C1 segment of cervical spinal cord (tissue), 14 donors: ENCODE measurements at regions not wholly inside any gene's neighbourhood (a gene's known extent, or its start where the extent isn't known, plus 50 kb on each side); places are given as distances from the start of the nearest gene placed in this dataset.

Source experiments
- DNase-seq, 14 donors: peaks; one replicate each; lab custom pipeline; 2025; lab: John Stamatoyannopoulos, UW

GRCh38 chr4:178037459-178038214 lies 595.4 kb upstream of the AGA start:
- no peak for DNase-seq

DNA sequence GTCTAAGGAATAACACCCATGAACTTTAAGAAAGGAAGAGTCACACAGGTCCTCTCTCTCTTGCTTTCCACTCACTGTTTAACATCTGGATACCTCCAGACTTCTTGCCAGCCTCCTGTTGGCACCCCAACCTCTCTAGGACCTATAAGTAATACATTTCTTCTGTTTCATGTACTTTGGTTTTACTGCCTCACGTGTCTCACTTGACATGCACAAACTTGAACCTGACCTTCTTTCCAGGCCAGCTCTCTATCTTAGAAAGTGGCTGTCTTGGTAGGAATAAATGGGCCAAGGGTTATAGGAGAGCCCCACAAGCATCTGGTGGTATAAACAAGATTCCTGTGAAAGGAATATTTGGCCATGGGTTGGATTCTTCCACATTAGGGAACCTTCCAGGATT lies 614.8 kb upstream of the AGA start:
- DNase-seq = no peak

GRCh38 chr4:178063568-178063967 lies 621.3 kb upstream of the AGA start:
- DNase-seq = no peak

GRCh38 chr4:178066338-178066941 lies 624.2 kb upstream of the AGA start:
- no peak for DNase-seq

- no peak for DNase-seq
These were observed 625.9 kb upstream of the AGA start for GRCh38 chr4:178068136-178068535.

- DNase-seq = no peak
These were observed 627.9 kb upstream of the AGA start for GRCh38 chr4:178070163-178070562.

GRCh38 chr4:178080312-178080711 lies 638.1 kb upstream of the AGA start:
- DNase-seq = no peak

DNA sequence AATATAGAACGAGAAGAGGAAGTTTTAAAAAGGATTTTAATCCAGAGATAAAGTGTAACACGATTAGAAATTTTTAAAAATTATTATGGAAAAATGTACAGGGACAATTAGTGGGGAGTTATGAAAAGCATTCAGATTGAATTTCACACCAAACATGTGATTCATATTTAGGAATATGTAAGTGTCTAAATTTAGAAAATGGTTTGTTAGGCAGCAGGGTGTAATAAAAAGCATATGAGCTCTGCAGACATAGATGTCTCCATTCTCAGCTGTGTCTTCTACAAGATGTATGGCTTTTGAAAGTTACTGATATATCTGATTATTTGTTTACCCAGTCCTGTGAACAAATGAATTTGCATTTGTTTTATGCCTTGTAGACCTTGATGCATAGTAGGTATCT lies 638.9 kb upstream of the AGA start:
- DNase-seq = no peak

DNA sequence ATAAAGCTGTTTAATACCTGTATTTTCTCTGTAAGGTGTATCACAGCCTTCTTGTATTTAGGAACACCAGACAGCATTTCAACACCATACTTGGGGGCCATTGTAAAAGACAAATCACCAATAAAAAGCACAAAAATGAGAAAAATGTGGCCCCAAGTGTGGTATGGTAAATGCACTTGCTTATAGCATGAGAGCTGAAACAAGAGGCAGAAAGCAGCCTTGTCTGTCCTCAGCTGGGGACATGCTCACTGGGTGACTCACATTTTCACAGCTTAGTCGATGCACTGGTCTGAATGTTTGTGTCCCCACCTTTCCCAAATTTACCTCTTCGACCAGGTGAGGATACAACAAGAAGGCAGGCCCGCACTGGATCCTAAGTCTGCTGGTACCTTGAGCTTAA lies 639.7 kb upstream of the AGA start:
- DNase-seq = no peak

- DNase-seq = no peak
These were observed 640.7 kb upstream of the AGA start for GRCh38 chr4:178082906-178083305.

- DNase-seq = no peak
These were observed 641.7 kb upstream of the AGA start for GRCh38 chr4:178083968-178084367.

GRCh38 chr4:178086320-178086719 lies 644.1 kb upstream of the AGA start:
- DNase-seq = no peak

DNA sequence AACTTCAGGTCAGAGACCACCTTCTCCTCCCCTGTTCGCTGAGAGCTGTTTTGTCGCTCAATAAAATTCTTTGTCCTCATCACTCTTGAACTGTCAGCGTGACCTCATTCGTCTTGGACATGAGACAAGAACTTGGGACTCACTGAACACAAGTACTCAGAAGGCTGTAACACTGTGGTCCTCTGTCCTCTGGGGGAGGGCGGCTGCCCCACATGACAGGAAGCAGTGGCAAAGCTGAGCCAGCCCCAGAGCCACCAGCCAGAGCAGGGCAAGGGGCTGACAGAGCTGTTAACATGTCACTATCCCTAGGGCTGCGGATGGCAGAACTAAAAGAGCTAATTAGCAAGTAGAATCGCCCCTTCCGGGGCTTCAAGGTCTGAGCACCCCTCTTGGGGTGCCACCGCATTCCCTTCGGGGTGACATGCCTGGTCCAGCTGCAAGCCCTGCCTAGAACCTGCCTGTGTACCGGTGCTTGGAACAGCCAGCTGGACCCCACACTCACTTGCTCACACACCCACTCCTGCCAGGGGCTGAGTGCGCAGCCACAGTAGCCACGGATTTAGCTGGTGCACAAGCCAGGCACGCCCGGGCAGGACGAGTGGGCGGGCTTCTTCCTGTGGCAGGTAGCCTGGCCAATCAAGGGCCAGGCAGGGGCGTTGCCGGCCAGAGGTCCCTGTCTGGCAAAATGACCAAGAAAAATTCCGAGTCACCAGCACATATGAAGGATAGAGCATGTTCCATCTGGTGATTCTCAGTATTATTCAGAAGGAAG lies 648.6 kb upstream of the AGA start:
- peak in 2 of 14 donors; percentile 2 to 5 for DNase-seq

- no peak for DNase-seq
These were observed 659.9 kb upstream of the AGA start for GRCh38 chr4:178102139-178102538.

DNA sequence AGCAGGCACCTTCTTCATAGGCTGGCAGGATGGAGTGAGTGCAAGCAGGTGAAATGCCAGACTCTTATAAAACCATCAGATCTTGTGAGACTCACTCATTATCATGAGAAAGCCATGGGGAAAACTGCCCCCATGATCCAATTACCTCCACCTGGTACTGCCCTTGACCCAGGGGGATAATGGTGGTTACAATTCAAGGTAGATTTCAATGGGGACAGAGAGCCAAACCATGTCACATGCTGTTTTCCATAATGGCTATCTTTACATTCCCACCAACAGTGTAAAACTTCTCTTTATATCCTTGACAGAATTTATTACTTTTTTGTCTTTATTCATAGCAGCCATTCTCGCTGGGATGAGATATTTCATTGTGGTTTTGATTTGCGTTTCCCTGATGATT lies 663.0 kb upstream of the AGA start:
- no peak for DNase-seq

GRCh38 chr4:178136736-178137345 lies 694.6 kb upstream of the AGA start:
- no peak for DNase-seq

DNA sequence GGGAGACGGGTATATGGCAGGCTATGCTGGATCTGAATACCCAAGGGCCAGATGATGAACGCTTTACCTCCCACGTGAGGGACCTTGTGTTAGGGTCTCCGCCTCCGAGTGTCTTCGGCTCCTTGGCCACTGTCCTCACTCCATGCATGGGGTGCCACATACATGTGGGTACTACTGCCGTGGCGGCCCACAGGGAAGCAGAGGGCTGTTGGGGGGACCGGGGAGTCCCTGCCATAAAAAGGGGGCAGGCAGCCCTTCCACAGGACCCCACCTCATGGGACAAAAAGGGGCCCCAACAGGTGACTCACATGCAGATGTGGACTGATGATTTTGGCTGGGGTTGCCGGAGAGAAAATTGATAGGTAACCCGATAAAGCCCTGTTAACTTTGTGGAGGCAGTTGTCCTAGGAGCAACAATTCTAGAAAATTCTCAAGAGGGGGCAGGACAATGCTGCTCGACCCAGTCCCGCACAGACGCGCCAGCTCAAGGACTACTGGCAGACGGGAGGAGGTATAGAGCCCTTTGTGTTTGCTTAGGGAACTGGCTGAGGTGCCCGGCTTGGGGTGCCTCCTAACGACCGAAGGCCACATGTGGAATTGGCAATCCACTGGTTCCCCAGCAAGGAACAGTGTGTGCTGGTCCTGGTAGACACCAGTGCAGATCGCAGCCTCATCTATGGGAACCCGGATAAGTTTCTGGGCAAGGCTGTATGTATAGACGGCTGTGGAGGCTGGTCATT lies 695.7 kb upstream of the AGA start:
- no peak for DNase-seq

DNA sequence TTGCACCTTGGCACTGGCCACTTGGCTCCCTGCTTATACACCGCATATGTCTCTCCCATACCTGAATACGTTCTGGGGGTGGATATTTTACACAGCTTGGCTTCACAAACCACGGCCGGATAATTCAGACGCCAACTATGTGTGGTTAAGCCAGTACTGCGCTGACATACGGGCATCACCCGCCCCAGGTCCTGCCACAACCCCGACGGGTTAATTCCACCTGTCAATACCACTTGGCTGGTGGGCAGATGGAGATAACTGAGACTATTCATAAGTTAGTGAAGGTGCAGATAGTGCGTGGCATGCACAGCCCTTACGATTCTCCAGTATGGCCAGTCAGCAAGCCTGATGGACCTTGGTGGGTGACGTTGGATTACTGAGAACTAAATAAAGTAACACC lies 696.3 kb upstream of the AGA start:
- no peak for DNase-seq

DNA sequence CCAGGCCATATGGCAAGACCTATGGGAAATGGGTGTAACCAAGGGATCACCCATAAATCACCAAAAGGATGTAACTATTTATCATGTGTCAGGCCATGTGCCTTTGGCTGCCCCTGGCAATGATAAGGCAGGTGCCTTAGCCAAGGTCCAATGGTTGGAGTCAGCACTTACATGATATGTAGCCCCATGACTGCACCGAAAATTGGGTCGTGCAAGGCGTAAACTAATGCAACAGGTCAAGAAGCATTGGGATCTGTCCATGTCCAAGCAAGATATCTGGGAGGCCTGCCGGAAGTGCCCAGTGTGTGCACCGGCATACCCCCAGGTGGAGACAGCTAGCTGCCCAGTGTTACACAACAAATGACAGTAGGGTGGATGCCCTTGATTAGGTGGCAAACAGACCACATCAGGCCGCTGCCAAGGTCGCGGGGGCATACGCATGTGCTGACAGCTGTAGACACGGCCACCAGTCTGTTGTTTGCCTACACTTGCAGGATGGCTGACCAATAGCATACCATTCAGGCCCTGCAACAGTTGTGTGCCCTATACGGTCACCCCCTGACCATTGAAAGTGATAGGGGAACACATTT lies 698.2 kb upstream of the AGA start:
- DNase-seq = no peak

DNA sequence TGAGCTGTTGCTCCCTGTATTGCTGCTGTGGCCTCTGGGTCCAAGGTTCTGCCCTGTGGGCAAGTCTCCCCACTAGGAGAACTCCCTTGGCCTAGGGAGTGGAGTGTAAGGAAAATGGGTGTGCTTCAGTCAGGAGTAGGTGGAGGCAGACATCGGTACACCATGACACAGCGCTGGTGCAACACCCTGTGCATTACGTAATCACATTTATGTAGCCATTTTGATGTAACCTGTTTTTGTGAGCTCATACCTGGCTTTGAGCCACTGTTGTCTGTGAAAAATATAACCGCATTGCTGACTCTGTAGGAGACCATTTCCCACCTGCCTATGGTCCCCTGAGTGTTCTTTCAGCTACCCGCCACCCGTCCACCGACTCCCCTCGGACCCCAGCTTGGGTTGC lies 700.5 kb upstream of the AGA start:
- no peak for DNase-seq

DNA sequence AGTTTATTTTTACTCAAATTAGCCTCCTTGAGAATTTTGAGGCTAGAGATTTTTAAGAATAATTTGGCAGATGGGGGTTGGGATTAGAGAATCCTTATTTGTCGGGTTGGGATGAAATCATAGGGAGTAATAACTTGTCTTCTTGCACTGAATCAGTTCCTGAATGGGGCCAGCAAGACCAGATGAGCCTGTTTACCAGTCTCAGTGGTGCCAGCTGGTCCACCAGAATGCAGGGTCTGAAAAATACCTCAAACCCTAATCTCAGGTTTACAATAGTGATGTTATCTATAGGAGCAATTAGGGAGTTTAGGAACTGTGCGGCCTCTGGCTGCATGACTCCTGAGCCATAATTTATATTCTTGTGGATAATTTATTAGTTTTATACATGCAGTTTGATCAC lies 705.9 kb upstream of the AGA start:
- DNase-seq = no peak
